Fibroblast of villous mesenchyme (primary cell): ENCODE measurements at regions not wholly inside any gene's neighbourhood (a gene's known extent, or its start where the extent isn't known, plus 50 kb on each side); places are given as distances from the start of the nearest gene placed in this dataset.

Experiments
- DNase-seq: peaks from one replicate; pipeline ENCODE4 v3.0.0-alpha.2; 2010; ENCODE audit warnings: low read depth
- H3K4me3 ChIP-seq: 2 replicates; pipeline ENCODE4 v1.5.1; 2011; ENCODE audit warnings: low read depth, mild to moderate bottlenecking, low read length
- CTCF ChIP-seq: IDR thresholded peaks from 2 replicates; pipeline ENCODE4 v1.5.1; 2012; ENCODE audit warnings: low read depth, mild to moderate bottlenecking, low read length; ENCODE audit not compliant: insufficient read depth

DNA sequence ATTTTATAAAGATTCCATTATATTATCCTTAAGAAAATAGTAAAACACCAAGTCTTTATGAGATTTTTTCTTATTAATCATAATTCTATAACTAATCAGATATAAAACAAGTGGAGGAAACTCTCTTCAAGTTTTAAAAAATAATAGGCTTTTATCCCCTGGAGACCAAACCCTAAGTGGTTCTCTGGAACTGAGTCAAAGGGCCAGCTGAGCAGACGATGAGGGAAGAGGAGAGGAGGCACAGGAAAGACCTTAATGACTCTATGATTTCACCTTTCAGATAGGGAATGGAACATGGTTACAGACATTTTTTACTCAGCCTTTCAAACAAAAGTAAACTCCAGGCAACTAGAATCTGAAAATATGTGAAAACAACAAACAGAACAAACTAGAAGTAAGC, 201.8 kb downstream of the SLC39A8 start:
- no peak for DNase-seq
- no peak overlapping the region for H3K4me3 ChIP-seq
- no peak for TF ChIP-seq CTCF

- TF ChIP-seq CTCF: no peak
- DNase-seq: no peak
- no peak overlapping the region for H3K4me3 ChIP-seq
Observed at GRCh38 chr4:102141842-102142241, 203.4 kb downstream of the SLC39A8 start.

DNA sequence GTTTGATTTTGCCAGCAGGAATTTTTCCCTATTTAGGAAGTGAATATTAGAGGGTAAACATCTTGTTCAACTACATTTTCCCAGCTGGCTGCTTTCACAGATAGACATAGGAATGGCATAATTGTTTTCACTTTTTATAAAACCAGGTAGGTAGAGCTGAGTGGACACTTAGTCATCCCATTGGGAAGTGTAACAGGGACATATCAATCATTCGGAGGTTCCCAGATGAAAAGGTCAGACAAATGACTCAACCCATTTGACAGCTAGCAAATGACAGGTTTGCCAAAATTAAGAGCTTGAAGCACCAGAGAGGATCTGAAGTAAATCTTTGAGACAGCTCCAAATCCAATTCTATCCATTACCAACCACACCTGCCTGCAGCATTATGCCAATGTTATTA, 205.3 kb downstream of the SLC39A8 start:
- no peak overlapping the region for H3K4me3 ChIP-seq
- TF ChIP-seq CTCF: no peak
- no peak for DNase-seq

DNA sequence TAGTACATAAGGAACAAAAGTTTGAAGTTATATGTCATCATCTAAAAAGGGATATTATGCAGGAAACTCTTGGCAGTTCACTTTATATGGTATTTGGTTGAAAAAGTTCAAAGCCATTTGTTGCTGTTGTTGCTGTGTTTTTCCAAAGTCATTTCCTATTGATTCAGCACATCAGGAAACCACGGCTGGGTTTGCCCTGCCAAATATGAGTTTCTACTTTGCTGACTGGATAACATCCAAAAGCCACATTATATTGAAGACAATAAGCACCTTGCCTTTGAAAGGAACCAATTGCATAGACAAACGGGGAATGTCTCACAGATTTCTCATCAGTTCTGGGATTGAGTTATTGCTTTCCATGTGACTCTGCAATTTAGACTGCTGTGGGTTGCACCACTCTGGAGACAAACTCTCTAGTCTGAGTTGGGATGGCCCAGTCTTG, 206.1 kb downstream of the SLC39A8 start:
- peak; percentile 2 for DNase-seq
- no peak overlapping the region for H3K4me3 ChIP-seq
- no peak for TF ChIP-seq CTCF

GRCh38 chr4:102137217-102137616, 208.1 kb downstream of the SLC39A8 start:
- DNase-seq: no peak

DNA sequence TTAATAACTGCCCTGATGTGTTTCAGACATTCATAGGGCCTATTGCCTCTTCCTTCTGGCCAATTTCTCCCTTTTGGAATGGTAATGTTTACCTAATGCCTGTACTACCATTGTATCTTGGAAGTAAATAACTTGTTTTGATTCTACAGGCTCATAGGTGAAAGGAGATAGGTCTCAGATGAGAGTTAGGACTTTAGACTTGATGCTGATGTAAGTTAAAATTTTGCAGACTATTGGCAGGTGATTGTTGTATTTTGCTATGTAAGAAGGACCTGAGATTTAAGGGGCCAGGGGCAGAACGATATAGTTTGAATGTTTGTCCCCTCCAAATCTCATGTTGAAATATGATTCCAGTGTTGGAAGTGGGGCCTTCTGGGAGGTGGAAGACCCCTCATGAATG, 215.5 kb downstream of the SLC39A8 start:
- TF ChIP-seq CTCF: no peak
- no peak overlapping the region for H3K4me3 ChIP-seq
- no peak for DNase-seq

More at GRCh38 chr4:102137217-102137616, 208.1 kb downstream of the SLC39A8 start:
- no peak overlapping the region for H3K4me3 ChIP-seq
- no peak for TF ChIP-seq CTCF
